ENCODE measurements at regions not wholly inside any gene's neighbourhood (a gene's known extent, or its start where the extent isn't known, plus 50 kb on each side); places are given as distances from the start of the nearest gene placed in this dataset.

DNA sequence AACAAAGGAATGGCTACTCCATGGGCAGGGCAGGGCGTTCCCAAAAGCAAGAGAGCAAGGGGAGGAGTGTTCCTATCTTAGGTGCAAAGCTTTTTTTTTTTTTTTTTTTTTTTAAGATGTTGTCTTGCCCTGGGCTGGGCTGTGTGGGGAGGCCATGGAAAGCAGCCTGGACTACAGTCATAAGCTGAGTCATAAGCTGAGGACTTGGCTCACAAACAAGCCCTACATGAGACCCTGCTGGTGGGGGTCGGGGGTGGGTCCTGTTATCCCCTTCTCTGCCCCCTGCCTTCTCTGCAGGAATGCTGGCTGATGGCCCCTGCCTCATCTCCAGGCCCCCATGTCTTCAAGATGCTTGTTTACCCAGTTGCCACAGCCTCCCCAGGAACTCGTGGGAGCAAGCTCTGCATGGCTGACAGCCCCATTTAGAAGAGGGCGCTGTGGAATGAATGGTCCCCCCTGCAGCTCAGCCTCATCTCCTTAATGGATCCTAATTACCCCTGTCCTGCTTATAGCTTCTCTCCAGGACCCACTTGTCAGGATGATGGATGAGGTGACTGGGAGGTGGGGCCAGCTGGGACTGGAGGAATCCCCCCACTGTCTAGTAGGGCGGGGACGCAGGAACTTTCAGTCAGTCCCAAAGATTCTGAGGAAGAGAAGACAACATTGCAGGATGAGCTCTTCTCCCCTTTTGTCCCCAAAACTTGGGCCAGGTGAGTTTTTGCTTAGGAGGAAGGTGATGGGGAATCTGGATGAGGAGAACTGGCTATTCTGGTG lies 340.8 kb upstream of the PODXL start:
- TF ChIP-seq CTCF (IDR thresholded peaks at IDR 0.05; ENCODE audit: borderline replicate concordance, extremely low read depth, low read length, poor library complexity, severe bottlenecking) (no peak), EZH2 (IDR thresholded peaks at IDR 0.05; ENCODE audit: borderline replicate concordance, low read depth, low read length, severe bottlenecking) (no peak)
